ENCODE measurements at regions not wholly inside any gene's neighbourhood (a gene's known extent, or its start where the extent isn't known, plus 50 kb on each side); places are given as distances from the start of the nearest gene placed in this dataset.

- Histone ChIP-seq H3K4me3 (ENCODE audit: low read length) (no peak overlapping the region), H3K27me3 (ENCODE audit: control insufficient read depth, insufficient read depth, low read length, poor library complexity, severe bottlenecking) (no peaks in the 10 kb centered on the region), H3K27ac (ENCODE audit: low read depth, low read length) (no peak overlapping the region), H3K4me1 (ENCODE audit: control insufficient read depth, insufficient read depth, low read length) (no peaks in the 10 kb centered on the region), H3K9me3 (ENCODE audit: control insufficient read depth, low read length) (no peaks in the 10 kb centered on the region), H3K9ac (ENCODE audit: extremely low read depth, low read length, poor library complexity, severe bottlenecking) (no peak overlapping the region), H3K36me3 (ENCODE audit: control insufficient read depth, insufficient read depth, low read length) (no peaks in the 10 kb centered on the region)
- no peaks in the 10 kb centered on the region for H3K36me3 Mint-ChIP-seq (ENCODE audit: low read depth)
- no peaks in the 10 kb centered on the region for H3K27me3 Mint-ChIP-seq (ENCODE audit: insufficient read depth)
- no peak for TF ChIP-seq CTCF (conservative IDR thresholded peaks at IDR 0.05)
- H3K9me3 Mint-ChIP-seq = no peaks in the 10 kb centered on the region
- no peak for DNase-seq
- 84 to 96% methylated on average over 2 of the region's 2 CpGs for WGBS, 2 experiments (ENCODE audit: insufficient coverage in 1 of 2, insufficient read length in 1 of 2)
- H3K4me1 Mint-ChIP-seq = peaks cover 5% of the 10 kb centered on the region
- H3K27ac Mint-ChIP-seq = no peak overlapping the region
- H3K4me3 Mint-ChIP-seq = no peak overlapping the region
Measured at GRCh38 chr5:158436271-158437065, 577.5 kb upstream of the CLINT1 start.

GRCh38 chr5:158435161-158435616 lies 576.2 kb upstream of the CLINT1 start:
- no peak overlapping the region for H3K4me3 Mint-ChIP-seq
- no peak overlapping the region for H3K27ac Mint-ChIP-seq
- no peak for DNase-seq
- Histone ChIP-seq H3K27ac (ENCODE audit: low read depth, low read length) (no peak overlapping the region), H3K4me1 (ENCODE audit: control insufficient read depth, insufficient read depth, low read length) (no peaks in the 10 kb centered on the region), H3K36me3 (ENCODE audit: control insufficient read depth, insufficient read depth, low read length) (no peaks in the 10 kb centered on the region), H3K9ac (ENCODE audit: extremely low read depth, low read length, poor library complexity, severe bottlenecking) (no peak overlapping the region), H3K27me3 (ENCODE audit: control insufficient read depth, insufficient read depth, low read length, poor library complexity, severe bottlenecking) (no peaks in the 10 kb centered on the region), H3K4me3 (ENCODE audit: low read length) (no peak overlapping the region), H3K9me3 (ENCODE audit: control insufficient read depth, low read length) (no peaks in the 10 kb centered on the region)
- no peaks in the 10 kb centered on the region for H3K36me3 Mint-ChIP-seq (ENCODE audit: low read depth)
- H3K27me3 Mint-ChIP-seq (ENCODE audit: insufficient read depth) = no peaks in the 10 kb centered on the region
- no peak for TF ChIP-seq CTCF (conservative IDR thresholded peaks at IDR 0.05)
- WGBS, 2 experiments (ENCODE audit: insufficient coverage in 1 of 2, insufficient read length in 1 of 2) = 83% methylated on average over 4 of the region's 4 CpGs; no CpG with 5 or more reads in 1 of the 2 experiments
- no peaks in the 10 kb centered on the region for H3K4me1 Mint-ChIP-seq
- no peaks in the 10 kb centered on the region for H3K9me3 Mint-ChIP-seq

GRCh38 chr5:158434749-158435148 lies 575.8 kb upstream of the CLINT1 start:
- WGBS, 2 experiments (ENCODE audit: insufficient coverage in 1 of 2, insufficient read length in 1 of 2) = 73% methylated on average over 2 of the region's 2 CpGs; no CpG with 5 or more reads in 1 of the 2 experiments
- Histone ChIP-seq H3K4me1 (ENCODE audit: control insufficient read depth, insufficient read depth, low read length) (no peaks in the 10 kb centered on the region), H3K36me3 (ENCODE audit: control insufficient read depth, insufficient read depth, low read length) (no peaks in the 10 kb centered on the region), H3K27me3 (ENCODE audit: control insufficient read depth, insufficient read depth, low read length, poor library complexity, severe bottlenecking) (no peaks in the 10 kb centered on the region), H3K9me3 (ENCODE audit: control insufficient read depth, low read length) (no peaks in the 10 kb centered on the region), H3K27ac (ENCODE audit: low read depth, low read length) (no peak overlapping the region), H3K9ac (ENCODE audit: extremely low read depth, low read length, poor library complexity, severe bottlenecking) (no peak overlapping the region), H3K4me3 (ENCODE audit: low read length) (no peak overlapping the region)
- no peak for TF ChIP-seq CTCF (conservative IDR thresholded peaks at IDR 0.05)
- Mint-ChIP-seq H3K4me3 (no peak overlapping the region), H3K9me3 (no peaks in the 10 kb centered on the region), H3K27ac (no peak overlapping the region), H3K4me1 (no peaks in the 10 kb centered on the region), H3K36me3 (ENCODE audit: low read depth) (no peaks in the 10 kb centered on the region), H3K27me3 (ENCODE audit: insufficient read depth) (no peaks in the 10 kb centered on the region)
- no peak for DNase-seq

Measured in endodermal cell (in vitro differentiated cells).